Loucy (cell line): ENCODE measurements at regions not wholly inside any gene's neighbourhood (a gene's known extent, or its start where the extent isn't known, plus 50 kb on each side); places are given as distances from the start of the nearest gene placed in this dataset.

Experiments
- H2AFZ ChIP-seq: fragments of 200-600 bp; sonication (generic); 2 replicates; pipeline ENCODE4 v1.6.0; 2016; ENCODE audit warnings: antibody characterized with exemption, mild to moderate bottlenecking, low read length, moderate library complexity
- H3F3A ChIP-seq: fragments of 200-600 bp; 2 replicates; pipeline ENCODE4 v1.6.0; 2016; ENCODE audit warnings: antibody characterized with exemption, low read depth, mild to moderate bottlenecking
- H3K27me3 ChIP-seq: fragments of 200-600 bp; sonication (generic); 2 replicates; pipeline ENCODE4 v1.6.1; 2014; ENCODE audit warnings: low read length, mild to moderate bottlenecking; ENCODE audit not compliant: insufficient read depth, poor library complexity, severe bottlenecking
- H3K36me3 ChIP-seq: fragments of 200-600 bp; sonication (generic); 2 replicates; pipeline ENCODE4 v1.6.1; 2016; ENCODE audit warnings: low read length; ENCODE audit not compliant: insufficient read depth
- H3K4me1 ChIP-seq: fragments of 200-600 bp; sonication (generic); 2 replicates; pipeline ENCODE4 v1.5.1; 2014; ENCODE audit warnings: low read length, mild to moderate bottlenecking; ENCODE audit not compliant: insufficient read depth, poor library complexity, severe bottlenecking
- H3K4me2 ChIP-seq: fragments of 200-600 bp; sonication (generic); 2 replicates; pipeline ENCODE4 v1.6.0; 2014; ENCODE audit warnings: antibody characterized with exemption, low read length, low read depth, mild to moderate bottlenecking; ENCODE audit not compliant: poor library complexity, severe bottlenecking
- H3K4me3 ChIP-seq: fragments of 200-600 bp; sonication (generic); 2 replicates; pipeline ENCODE4 v1.5.1; 2014; ENCODE audit warnings: low read length, mild to moderate bottlenecking, mixed read lengths; ENCODE audit not compliant: poor library complexity, severe bottlenecking
- H3K79me2 ChIP-seq: fragments of 200-600 bp; sonication (generic); 2 replicates; pipeline ENCODE4 v1.6.1; 2014; ENCODE audit warnings: low read length; ENCODE audit not compliant: insufficient read depth
- H3K9ac ChIP-seq: fragments of 200-600 bp; sonication (generic); 2 replicates; pipeline ENCODE4 v1.6.0; 2014; ENCODE audit warnings: mild to moderate bottlenecking, low read depth, low read length, moderate library complexity; ENCODE audit not compliant: poor library complexity, severe bottlenecking
- H3K9me2 ChIP-seq: fragments of 200-600 bp; sonication (generic); replicated peaks from 2 replicates; pipeline ENCODE4 v1.6.1; 2016; ENCODE audit warnings: low read depth, low read length, mixed read lengths
- H3K9me3 ChIP-seq: fragments of 200-600 bp; sonication (generic); 2 replicates; pipeline ENCODE4 v1.6.1; 2014; ENCODE audit warnings: mild to moderate bottlenecking, antibody characterized with exemption, low read length, low read depth; ENCODE audit not compliant: insufficient read depth
- H4K20me1 ChIP-seq: fragments of 200-600 bp; sonication (generic); 2 replicates; pipeline ENCODE4 v1.6.0; 2014; ENCODE audit warnings: antibody characterized with exemption, low read length, mild to moderate bottlenecking; ENCODE audit not compliant: insufficient read depth, poor library complexity, severe bottlenecking
- CTCF ChIP-seq: fragments of 200-600 bp; sonication (generic); conservative IDR thresholded peaks from 2 replicates; pipeline ENCODE4 v1.5.1; 2014; ENCODE audit warnings: mild to moderate bottlenecking, antibody characterized with exemption, low read length
- EZH2phosphoT487 ChIP-seq: fragments of 200-600 bp; IDR thresholded peaks from 2 replicates; pipeline ENCODE4 v1.6.1; 2018; ENCODE audit warnings: antibody characterized with exemption, mild to moderate bottlenecking, moderate library complexity, borderline replicate concordance

GRCh38 chr13:95455782-95456181 is 96.7 kb upstream of the CLDN10 start:
- Histone ChIP-seq H3K9me3 (no peaks in the 10 kb centered on the region; the same call in 1 of the 2 replicates), H3K27me3 (no peaks in the 10 kb centered on the region), H4K20me1 (no peaks in the 10 kb centered on the region), H2AFZ (no peak overlapping the region), H3K4me3 (no peak overlapping the region), H3K4me1 (peaks cover 6% of the 10 kb centered on the region), H3K9me2 (no peaks in the 10 kb centered on the region), H3K9ac (no peak overlapping the region), H3K36me3 (no peaks in the 10 kb centered on the region), H3F3A (no peaks in the 10 kb centered on the region), H3K4me2 (peak overlapping the region; percentile 44), H3K79me2 (no peaks in the 10 kb centered on the region)
- no peak for TF ChIP-seq CTCF
- TF ChIP-seq EZH2phosphoT487 = no peak

DNA sequence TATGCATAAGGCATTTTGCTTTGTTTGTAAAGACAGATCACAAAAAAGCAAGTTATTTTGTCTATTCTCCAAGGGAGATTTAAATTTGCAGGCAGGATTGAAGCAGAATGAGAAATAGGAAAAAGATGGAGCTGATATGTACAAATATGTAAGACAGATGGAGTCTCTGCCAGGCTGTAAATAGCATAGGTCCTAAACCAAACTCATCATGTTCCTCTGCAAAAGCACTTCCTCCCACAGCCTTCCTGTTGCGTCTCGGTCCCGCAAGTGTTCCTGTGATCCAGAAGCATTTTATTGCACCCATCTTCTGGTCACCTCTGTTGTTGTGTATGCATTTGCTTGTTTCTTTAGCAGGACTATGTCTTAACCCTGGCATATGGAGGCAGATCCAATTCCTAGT is 95.7 kb upstream of the CLDN10 start:
- no peaks in the 10 kb centered on the region for H3K27me3 ChIP-seq
- H3K79me2 ChIP-seq = no peaks in the 10 kb centered on the region
- TF ChIP-seq CTCF (no peak), EZH2phosphoT487 (no peak)
- peaks cover 6% of the 10 kb centered on the region for H3K4me1 ChIP-seq
- no peaks in the 10 kb centered on the region for H4K20me1 ChIP-seq
- no peaks in the 10 kb centered on the region; the same call in 1 of the 2 replicates for H3K9me3 ChIP-seq
- no peaks in the 10 kb centered on the region for H3K9me2 ChIP-seq
- peak overlapping the region; percentile 18 for H3K4me3 ChIP-seq
- 0 out of 2 replicates have a peak overlapping the region, but pooled peaks have one; percentile 28 for H2AFZ ChIP-seq
- no peaks in the 10 kb centered on the region for H3K36me3 ChIP-seq
- H3F3A ChIP-seq = no peaks in the 10 kb centered on the region
- no peak overlapping the region for H3K9ac ChIP-seq
- peak overlapping the region; percentile 44 for H3K4me2 ChIP-seq

DNA sequence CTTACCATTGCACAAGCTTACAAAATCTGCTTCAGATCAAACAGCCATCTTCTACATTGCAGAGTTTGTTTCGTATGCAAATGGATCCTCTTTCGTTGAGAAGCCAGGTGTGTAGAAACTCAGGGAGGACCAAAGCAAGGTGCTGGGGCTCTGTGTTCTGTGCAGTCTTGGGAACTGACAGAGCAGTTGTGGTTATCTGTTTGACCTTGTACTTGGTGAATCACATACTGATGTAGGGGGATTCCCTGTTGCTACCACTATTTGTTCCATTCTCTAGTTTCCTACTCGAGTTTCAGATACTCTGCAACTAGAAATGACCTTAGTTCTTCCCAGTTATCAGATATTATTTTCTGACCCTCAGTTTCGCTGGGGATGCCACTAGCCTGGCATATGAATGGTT is 95.2 kb upstream of the CLDN10 start:
- H3K79me2 ChIP-seq = no peaks in the 10 kb centered on the region
- H2AFZ ChIP-seq = no peak overlapping the region
- H4K20me1 ChIP-seq = no peaks in the 10 kb centered on the region
- H3K9me2 ChIP-seq = no peaks in the 10 kb centered on the region
- H3F3A ChIP-seq = no peaks in the 10 kb centered on the region
- H3K4me3 ChIP-seq = peak overlapping the region; percentile 18
- no peak overlapping the region for H3K9ac ChIP-seq
- no peaks in the 10 kb centered on the region for H3K36me3 ChIP-seq
- no peaks in the 10 kb centered on the region; the same call in 1 of the 2 replicates for H3K9me3 ChIP-seq
- H3K4me1 ChIP-seq = peaks cover 6% of the 10 kb centered on the region
- H3K4me2 ChIP-seq = peak overlapping the region; percentile 44
- no peak for TF ChIP-seq EZH2phosphoT487
- H3K27me3 ChIP-seq = no peaks in the 10 kb centered on the region

- H3K9ac ChIP-seq = no peak overlapping the region
- H3K9me3 ChIP-seq = no peaks in the 10 kb centered on the region; the same call in 1 of the 2 replicates
- H2AFZ ChIP-seq = no peak overlapping the region
- H3K79me2 ChIP-seq = no peaks in the 10 kb centered on the region
- H3K4me2 ChIP-seq = no peak overlapping the region
- no peaks in the 10 kb centered on the region for H3K4me1 ChIP-seq
- H3K4me3 ChIP-seq = no peak overlapping the region
- no peaks in the 10 kb centered on the region for H3F3A ChIP-seq
- no peaks in the 10 kb centered on the region for H3K9me2 ChIP-seq
- no peaks in the 10 kb centered on the region for H4K20me1 ChIP-seq
- TF ChIP-seq CTCF = no peak
- no peak for TF ChIP-seq EZH2phosphoT487
- H3K27me3 ChIP-seq = no peaks in the 10 kb centered on the region
- no peaks in the 10 kb centered on the region for H3K36me3 ChIP-seq
These were observed 89.7 kb upstream of the CLDN10 start for GRCh38 chr13:95462801-95463200.
